NCI-H82 (cell line): ENCODE measurements at regions not wholly inside any gene's neighbourhood (a gene's known extent, or its start where the extent isn't known, plus 50 kb on each side); places are given as distances from the start of the nearest gene placed in this dataset.
"Not testable (repeated sequence)": the region's sequence is repeated elsewhere in the genome, so short reads cannot be mapped to it uniquely, and the experiment has no call there.

ENCODE experiments used
- DNase-seq: peaks from one replicate; lab custom pipeline; 2025; lab: John Stamatoyannopoulos, UW

- DNase-seq: no peak
Measured at GRCh38 chr3:150357923-150358607, 50.0 kb upstream of the TSC22D2 start.

GRCh38 chr3:150357140-150357539, 51.0 kb upstream of the TSC22D2 start:
- no peak for DNase-seq

DNA sequence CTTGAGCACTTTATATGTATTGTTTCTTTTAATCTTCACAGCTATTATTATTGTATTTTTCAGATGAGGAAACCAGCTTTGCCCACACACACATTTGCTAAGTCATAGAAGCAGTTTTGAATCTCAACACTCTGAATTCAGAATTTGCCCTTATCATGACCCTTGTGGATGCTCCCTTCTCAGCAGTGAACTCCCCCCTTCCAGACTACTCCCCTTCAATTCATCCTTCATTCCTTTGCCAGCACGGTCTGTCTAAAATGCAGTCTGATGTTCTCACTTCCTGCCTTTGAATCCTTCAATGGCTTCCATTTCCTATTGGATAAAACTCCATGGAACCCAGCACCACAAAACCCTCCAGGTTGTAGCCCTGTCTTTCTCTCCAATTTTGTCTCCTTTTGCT, 52.5 kb upstream of the TSC22D2 start:
- DNase-seq: no peak

GRCh38 chr3:150352931-150353330, 55.2 kb upstream of the TSC22D2 start:
- DNase-seq: no peak

DNA sequence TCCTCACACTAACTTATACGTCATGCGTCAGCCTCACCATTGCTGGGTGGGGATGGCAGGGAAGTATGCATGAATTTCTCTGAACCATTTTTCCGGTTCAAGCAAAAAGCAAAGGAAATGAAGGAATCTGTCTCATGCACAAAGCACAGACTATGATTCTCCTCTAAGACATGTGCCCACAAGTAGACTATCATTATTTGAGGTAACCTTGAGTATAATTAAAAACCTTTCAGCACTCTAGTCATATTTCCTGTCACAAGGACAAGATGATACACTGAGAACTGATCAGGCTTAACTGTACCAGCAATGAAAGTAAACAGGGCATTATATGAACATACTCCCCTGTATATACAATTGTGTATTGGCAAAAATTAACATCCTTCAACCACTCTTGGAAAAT, 56.7 kb upstream of the TSC22D2 start:
- no peak for DNase-seq

GRCh38 chr3:150349314-150350097, 58.6 kb upstream of the TSC22D2 start:
- no peak for DNase-seq

DNA sequence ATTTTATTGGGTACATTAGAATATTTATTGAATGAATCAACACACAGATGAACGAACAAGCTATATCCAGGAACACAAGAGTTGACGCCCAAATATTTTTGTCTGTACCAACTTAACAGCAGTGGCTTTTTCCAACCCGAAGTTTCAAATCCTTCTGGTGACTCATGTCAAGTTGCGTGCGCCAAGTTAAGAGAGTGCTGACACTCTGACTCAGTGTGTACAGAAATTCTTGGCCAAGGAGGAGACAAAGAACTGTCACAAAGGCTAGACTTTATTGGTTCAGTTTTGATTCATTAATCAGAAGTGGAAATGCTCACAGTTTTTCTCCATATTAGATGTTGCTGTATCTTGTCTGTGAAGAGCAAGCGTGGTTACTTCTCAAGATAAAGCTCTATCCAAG, 59.6 kb upstream of the TSC22D2 start:
- DNase-seq: no peak

DNA sequence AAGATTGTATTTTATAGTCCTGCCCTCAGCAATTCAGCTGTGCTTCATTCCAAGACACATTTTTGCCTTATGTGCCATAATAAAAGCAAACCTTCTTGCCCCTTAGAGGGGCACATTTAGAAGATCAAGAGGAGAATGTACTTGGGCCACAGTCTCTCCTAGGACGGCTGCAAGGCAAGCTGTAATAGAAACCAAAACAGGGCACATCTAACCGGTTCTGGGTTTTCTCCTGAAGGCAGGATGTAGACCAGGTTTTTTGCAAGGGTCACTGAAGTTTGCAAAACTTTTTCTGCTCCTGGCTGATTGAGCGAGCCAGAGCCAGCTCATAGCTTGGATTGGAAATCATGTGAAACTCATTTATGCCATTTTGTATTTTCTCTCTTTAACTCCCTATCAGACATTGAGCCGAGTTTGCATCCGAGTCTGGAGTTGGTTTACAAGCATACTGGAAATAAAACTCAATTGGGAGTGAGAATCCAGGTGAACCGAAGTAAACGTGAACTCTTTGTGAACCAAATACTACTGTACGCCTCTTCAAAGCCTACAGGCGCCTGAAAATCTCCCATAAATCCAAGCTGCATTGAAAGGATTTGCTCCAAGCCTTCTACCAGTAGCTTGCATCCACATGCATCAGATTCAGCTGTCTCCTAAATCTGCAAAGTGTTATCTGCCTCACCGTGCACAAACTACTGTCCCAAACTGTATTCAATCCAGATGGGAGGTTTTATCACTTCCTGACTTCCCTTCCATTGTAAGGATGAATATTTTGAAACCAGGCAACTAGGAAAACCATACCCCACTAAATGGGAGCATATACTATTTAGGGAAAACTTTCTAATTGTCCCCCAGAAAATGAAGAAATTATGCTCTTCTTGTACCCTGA, 60.9 kb upstream of the TSC22D2 start:
- no peak for DNase-seq

- no peak for DNase-seq
Measured at GRCh38 chr3:150346266-150346665, 61.8 kb upstream of the TSC22D2 start.

- DNase-seq: no peak
Measured at GRCh38 chr3:150345021-150345538, 63.0 kb upstream of the TSC22D2 start.

DNA sequence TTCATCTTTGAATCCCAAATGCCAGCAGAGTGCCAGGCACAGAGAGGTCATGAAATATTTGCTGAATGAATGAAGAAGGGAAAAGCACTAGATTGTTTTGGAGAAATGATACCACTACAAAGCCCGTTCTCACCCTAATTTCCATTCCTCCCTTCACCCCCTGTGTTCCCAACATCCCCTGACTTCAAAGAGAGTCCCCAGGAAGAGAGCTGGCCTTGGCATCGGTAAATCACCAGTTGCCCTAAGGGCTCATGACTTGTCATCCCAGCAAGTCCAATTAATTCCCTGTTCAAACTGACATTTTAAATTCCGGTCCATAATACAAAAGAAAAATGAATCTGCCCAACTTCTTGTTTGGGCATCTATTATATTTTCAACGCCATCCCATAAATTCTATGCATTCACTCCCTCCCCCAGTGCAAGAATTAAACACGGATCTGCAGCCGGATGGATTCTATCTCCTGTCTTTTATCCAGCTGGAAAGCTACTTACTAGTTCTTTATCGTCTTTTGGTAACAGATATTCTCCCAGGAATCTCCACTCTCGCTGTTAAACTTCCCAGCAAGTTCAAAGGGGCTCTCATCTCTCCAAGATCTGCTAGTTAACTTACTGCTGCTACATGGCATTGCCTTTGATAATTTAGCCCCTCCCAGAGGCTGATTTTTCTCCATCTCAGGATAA, 63.9 kb upstream of the TSC22D2 start:
- DNase-seq: no peak

DNA sequence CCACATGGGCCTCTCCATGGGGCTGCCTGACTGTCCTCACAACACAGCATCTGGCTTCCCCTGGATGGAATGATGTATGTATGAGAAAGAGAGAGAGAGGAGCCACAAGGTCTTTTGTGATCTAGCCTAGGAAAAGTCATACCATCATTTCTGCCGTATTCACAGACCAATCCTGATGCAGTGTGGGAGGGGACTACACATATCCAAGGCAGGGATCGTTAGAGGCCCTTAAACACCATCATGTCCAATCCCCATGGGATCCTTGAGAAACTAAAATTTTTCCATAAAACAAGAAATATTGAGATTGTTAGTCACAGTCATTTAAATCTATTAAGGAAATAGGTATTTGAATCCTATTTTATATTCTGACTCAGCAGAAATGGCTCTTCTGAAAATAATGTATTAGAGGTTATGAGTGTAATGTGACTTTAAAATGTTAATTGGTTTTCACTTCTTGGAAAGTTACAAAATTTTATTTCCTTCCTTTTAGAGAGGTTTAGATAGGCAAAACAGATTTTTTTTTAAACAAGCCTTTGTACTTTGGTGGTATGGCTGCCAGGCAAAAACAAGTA, 65.1 kb upstream of the TSC22D2 start:
- no peak for DNase-seq

DNA sequence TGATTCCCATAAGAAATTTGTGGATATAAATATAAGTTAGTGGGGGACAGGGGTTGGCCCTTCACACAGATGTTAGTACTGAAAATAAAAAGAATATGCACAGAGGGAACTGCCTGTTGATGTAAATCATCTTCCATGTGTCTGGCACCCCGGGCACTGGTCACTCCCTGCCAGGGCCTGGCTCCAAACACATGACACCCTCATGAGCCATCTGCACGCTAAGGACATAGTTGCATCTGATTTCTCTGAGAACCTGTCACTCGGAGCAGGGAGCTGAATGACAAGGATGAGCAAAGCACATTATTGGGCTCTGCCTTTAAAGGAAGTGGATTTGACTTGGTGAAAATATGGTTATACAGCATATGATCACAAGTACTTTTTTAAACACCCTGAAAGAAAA, 66.2 kb upstream of the TSC22D2 start:
- DNase-seq: no peak

DNA sequence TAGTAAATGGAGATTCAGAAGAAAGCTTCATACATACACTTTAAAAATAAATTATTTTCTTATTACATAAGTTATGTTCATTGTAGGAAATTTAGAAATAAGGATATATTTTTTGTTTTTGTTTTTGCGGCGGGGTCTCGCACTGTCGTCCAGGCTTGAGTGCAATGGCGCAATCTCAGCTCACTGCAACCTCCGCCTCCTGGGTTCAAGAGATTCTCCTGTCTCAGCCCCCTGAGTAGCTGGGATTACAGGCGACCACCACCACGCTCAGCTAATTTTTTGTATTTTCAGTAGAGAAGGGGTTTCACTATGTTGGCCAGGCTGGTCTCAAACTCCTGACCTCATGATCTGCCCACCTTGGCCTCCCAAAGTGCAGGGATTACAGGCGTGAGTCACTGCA, 71.7 kb upstream of the TSC22D2 start:
- DNase-seq: not testable (repeated sequence)

- DNase-seq: no peak
Measured at GRCh38 chr3:150335631-150336030, 72.5 kb upstream of the TSC22D2 start.

DNA sequence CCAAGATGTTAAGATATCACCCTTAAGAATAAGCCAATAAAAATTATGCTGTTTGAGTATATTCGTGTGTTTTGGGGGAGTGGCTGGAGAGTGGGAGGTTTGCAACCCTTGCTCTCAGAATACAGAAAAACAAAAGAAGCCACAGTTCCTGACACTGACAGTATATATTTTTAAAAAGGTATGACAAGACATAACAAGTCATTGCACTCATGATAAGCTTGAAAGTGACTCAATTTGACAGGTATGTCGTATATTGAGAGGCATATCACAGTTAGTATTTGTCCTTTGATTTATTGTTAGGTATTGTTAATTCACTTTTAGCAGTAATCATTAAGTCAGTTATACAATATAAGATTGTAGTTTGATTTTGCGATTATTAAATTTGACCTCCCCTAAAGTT, 73.1 kb upstream of the TSC22D2 start:
- DNase-seq: no peak

DNA sequence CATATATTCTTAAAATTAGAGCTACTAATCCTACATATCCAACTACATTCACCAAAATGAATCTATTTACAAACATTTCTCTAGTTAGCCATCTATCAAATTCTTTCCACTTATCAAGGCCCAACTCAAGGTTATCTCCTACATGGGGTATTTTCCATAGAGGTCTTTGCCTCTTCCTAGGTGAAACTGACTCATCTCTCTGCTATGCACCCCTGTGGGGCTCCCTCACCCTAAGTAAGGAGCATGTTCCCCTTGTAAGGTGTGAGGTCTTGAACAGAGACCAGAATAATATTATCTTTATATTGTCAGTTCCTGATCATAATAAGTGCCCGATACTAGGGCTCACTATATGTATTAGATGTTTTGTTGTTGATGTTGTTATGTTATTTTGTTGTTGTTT, 74.6 kb upstream of the TSC22D2 start:
- DNase-seq: no peak

DNA sequence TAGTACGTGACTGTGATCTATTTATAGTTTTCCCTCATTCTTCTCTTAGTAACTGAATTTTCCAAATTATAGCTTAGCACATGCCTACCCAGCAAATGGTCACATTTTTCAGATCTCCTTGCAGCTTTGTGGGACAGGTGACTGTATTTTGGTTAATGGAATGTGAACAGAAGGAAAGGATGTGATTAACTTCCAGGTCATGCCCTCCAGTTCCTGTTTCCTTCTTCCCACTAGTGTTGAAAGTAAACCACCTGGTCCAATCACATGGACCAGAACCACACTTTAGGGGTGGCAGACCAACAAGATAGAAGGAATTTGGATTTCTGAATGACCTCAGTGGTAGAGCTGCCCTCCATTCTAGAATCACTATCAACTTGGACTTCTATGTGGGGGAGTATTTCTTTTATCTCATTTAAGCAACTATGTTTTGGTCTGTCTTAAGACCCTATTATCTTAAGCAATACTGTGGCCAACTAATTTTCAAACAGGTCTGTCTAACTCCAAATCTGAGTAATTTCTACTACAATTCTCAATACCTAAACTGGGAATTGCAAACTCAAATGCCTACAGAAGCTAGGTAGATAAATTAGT, 76.0 kb upstream of the TSC22D2 start:
- DNase-seq: no peak

DNA sequence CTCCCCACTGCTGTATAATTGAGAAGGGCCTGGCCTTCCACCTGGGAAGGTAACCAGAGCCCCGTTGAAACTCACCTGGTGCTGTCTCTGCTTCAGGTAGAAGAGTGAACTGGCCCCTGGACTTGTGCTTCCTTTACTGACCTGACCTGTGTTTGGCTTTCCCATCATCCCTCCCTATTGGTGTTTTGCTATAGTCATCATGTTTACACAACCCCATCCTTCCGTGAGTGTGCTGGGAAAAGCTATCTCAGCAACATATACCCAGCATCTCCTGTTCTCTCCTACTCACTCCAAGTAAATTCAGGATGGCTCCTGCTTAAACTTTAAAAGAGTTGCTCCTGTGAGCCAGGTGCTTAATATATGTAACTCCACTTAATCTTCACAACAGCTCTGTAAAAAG, 77.2 kb upstream of the TSC22D2 start:
- no peak for DNase-seq

GRCh38 chr3:150330174-150330573, 77.9 kb upstream of the TSC22D2 start:
- DNase-seq: no peak

- no peak for DNase-seq
Measured at GRCh38 chr3:150329408-150329807, 78.7 kb upstream of the TSC22D2 start.
